Erythroblast (primary cell): ENCODE measurements at regions not wholly inside any gene's neighbourhood (a gene's known extent, or its start where the extent isn't known, plus 50 kb on each side); places are given as distances from the start of the nearest gene placed in this dataset.

Source experiments
- GATA1 ChIP-seq: IDR thresholded peaks from 2 replicates; pipeline ENCODE4 v1.6.1; 2011; ENCODE audit warnings: low read depth, mild to moderate bottlenecking, control low read depth, low read length, moderate library complexity
- POLR2A ChIP-seq: IDR thresholded peaks from 2 replicates; pipeline ENCODE4 v1.6.1; 2011; ENCODE audit warnings: mild to moderate bottlenecking, low read length

GRCh38 chr9:14542071-14542470, 151.2 kb downstream of the ZDHHC21 start:
- TF ChIP-seq POLR2A = no peak
- no peak for TF ChIP-seq GATA1
